GM21526 (cell line): ENCODE measurements at regions not wholly inside any gene's neighbourhood (a gene's known extent, or its start where the extent isn't known, plus 50 kb on each side); places are given as distances from the start of the nearest gene placed in this dataset.

Experiments used
- ATAC-seq: cut with Tn5 transposase; IDR thresholded peaks from one replicate; pipeline ENCODE4 v1.9.1; 2021; ENCODE audit warnings: moderate library complexity; ENCODE audit not compliant: unreplicated experiment, low FRiP score

- ATAC-seq, result no peak
These were observed 164.7 kb upstream of the CHRM3 start for GRCh38 chr1:239221656-239222055.

- no peak for ATAC-seq
These were observed 166.7 kb upstream of the CHRM3 start for GRCh38 chr1:239219679-239220078.

DNA sequence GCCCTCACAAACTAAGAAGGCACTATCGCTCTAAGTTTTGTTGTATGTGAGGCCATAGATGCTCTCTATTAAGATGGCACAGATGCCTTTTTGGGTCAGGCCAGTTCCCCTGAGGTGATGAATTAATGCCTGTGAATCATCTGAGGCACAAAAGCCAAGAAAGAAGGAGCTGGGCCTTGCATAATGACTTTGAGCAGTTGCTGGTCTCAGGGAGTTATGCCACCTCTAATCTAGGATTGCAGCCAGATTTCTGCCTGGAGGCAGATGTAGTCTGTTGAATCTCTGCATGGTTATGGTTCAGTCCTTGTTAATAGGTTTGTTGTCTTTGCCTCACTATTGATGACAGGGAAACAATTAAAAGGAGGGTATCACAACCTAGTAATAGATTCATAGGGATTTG lies 168.1 kb upstream of the CHRM3 start:
- no peak for ATAC-seq

- no peak for ATAC-seq
These were observed 173.6 kb upstream of the CHRM3 start for GRCh38 chr1:239212811-239213220.

- ATAC-seq, result no peak
These were observed 176.8 kb upstream of the CHRM3 start for GRCh38 chr1:239209591-239209990.

GRCh38 chr1:239204401-239204800 lies 182.0 kb upstream of the CHRM3 start:
- ATAC-seq, result no peak

DNA sequence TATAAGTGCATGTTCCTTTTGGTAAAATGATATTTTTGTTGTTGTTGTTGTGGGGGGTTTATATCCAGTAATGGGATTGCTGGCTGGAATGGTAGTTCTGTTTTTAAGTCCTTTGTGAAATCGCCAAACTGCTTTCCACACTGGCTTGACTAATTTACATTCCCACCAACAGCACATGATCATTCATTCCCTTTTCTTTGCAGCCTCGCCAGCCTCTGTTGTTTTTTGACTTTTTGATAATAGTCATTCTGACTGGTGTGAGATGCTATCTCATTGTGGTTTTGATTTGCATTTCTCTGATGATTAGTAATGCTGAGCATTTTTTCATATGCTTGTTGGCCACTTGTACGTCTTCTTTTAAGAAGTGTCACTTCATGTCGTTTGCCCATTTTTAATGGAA lies 188.5 kb upstream of the CHRM3 start:
- no peak for ATAC-seq

GRCh38 chr1:239189998-239190512 lies 196.3 kb upstream of the CHRM3 start:
- ATAC-seq, result no peak

GRCh38 chr1:239186487-239186886 lies 199.9 kb upstream of the CHRM3 start:
- ATAC-seq, result no peak

- ATAC-seq, result no peak
These were observed 201.1 kb upstream of the CHRM3 start for GRCh38 chr1:239185245-239185619.

- ATAC-seq, result no peak
These were observed 201.7 kb upstream of the CHRM3 start for GRCh38 chr1:239184561-239185244.

GRCh38 chr1:239178961-239179360 lies 207.4 kb upstream of the CHRM3 start:
- no peak for ATAC-seq

GRCh38 chr1:239174880-239175279 lies 211.5 kb upstream of the CHRM3 start:
- ATAC-seq, result no peak

DNA sequence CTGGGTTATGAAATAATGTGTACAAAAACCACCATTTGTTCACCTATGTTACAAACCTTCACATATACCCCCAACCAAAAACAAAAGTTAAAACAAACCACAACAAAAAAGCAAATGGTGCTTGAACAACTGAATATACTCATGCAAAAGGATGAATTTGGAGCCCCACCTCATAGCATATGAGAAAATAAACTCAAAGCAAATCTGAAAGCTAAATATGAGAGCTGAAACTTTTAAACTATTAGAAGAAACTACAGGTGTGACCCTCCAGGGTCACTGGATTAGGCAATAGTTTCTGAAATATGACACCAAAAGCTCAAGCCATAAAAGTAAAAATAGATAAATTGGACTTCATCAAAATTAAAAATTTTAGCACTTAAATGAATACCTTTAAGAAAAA lies 215.5 kb upstream of the CHRM3 start:
- ATAC-seq, result no peak

DNA sequence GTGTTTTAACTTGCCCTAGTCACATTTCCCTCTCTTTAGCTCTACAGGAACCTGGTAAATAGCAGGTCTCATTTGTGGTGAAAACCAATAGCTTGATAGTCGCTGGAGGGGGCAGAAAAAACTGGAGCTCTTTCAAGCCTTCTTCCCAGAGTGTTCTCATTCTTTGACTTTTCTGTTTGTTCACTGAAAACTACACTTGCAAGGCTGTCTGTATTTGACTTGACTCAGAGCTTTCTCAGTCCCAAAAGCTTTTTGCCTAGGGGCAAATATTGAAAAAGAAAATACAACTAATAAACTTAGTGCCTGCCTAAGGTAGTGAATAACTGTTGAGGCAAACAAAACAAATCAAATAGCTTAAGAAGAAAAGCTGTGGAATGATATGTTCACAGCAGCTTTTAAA lies 217.1 kb upstream of the CHRM3 start:
- no peak for ATAC-seq

DNA sequence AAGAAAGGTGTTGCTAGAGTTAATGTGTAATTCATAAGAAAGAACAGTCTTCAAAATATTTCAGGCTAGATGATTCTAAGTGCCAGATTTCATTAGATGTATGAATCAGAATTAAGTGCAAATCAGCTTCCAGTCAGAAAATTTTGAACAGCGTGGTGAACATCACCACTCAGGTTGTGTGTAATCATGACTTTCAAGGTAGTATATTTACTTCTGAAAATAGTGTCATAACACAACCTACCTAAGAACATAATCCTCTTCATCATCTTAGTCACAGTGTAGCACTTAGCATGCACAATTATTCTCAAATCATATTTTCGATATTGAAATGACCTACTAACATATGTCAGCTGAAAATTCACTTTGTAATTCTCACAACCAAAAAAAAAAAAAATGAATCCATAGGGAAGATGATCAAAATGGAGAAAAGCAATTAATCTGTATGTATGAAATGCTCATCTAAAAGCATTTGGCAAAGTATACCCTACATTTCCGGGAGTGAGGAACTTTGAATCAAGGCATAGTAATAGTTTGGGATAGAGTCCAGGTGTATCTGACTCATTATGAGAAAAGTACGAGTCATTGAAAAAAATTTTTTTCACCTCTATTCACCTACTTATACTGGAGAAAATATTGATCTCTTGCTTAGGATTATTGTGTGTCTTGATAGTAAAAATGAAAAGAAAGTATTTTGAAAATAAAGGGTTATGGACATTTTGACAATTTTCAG lies 221.8 kb upstream of the CHRM3 start:
- ATAC-seq, result no peak

- no peak for ATAC-seq
These were observed 230.8 kb upstream of the CHRM3 start for GRCh38 chr1:239155466-239156091.

DNA sequence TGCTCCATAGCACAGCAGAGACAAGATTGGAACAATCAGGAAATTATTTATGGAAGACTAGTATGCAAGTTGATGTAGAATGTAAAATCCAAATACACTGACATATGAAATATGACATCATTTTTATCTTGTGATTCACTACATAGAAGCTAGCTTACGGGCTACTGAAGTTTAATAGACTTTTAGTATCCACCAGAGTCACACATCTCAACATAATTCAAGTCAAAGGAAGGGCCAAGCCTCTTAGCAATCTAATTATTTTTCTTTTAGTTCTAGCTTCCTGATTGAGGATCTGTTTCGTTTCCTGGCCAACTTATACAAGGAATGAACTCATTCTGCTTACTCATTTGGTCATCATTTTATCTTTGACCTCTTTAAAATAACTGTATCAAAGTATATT lies 234.4 kb upstream of the CHRM3 start:
- ATAC-seq, result no peak

DNA sequence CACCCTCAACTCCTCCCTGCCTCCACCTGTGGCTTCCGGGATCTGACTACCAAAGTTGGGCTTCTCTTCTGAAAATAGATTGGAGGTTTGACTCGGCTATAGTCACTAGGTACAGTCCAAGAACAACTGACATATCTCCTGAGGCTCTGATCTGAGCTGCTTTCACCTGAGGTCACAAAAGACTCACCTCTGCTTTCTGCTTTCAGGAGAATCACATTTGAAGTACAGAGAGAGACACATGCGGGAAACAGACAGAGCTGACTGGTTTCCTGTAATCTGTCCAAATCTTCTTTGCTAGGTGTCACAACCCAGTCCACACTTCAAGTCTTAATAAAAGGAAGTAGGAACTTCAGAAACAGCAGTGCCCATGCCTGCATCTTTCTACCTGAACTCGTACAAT lies 245.4 kb upstream of the CHRM3 start:
- ATAC-seq, result no peak

DNA sequence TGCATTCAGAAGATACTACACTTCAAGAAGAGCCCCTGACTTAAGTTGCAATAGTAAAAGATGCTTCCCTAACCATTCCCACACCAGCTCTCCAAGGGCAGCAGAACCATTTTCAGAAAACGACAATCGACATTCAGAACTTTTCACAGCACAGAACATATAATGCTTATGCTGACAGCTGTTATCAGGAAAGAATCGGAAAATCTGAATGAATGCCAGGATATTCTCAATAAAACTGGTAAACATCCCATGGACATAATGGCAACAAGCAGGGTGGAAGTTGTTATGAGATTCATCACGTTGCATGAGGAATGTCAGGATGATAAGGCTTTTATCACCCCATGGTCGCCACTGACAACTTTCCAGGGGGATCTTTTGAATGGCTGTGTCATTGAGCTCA lies 246.6 kb upstream of the CHRM3 start:
- no peak for ATAC-seq

- no peak for ATAC-seq
These were observed 257.8 kb upstream of the CHRM3 start for GRCh38 chr1:239128541-239128940.

DNA sequence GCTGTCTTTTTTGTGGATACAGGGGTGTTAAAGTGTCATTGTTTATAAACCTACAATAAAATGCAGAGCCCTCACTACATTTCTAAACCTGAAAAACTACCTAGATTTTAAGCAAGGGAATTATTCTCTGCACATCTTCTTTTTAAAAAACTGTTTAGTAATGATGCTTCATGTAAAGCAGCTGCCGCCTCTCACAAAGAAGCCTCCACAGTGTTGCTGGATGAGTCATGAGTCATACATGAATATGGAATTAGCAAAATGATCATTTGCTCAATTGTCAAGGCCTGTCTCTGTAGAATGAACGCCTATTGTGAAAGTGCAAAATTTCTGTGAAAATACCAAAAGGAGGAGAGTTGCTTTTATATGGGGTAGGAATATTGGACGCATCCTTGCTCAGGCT lies 259.5 kb upstream of the CHRM3 start:
- no peak for ATAC-seq
